K562 (cell line): ENCODE measurements at regions not wholly inside any gene's neighbourhood (a gene's known extent, or its start where the extent isn't known, plus 50 kb on each side); places are given as distances from the start of the nearest gene placed in this dataset.

Source experiments
- EZH2 ChIP-seq: IDR thresholded peaks from 2 replicates; pipeline ENCODE4 v1.6.1; 2012; ENCODE audit warnings: low read depth, mild to moderate bottlenecking, inconsistent platforms, low read length, borderline replicate concordance
- FUS ChIP-seq: fragments of 200-400 bp; formaldehyde crosslinking; optimal IDR thresholded peaks from 2 replicates; pipeline ENCODE3; 2017; ENCODE audit warnings: low read depth, low read length
- HNRNPK ChIP-seq: fragments of 200-400 bp; formaldehyde crosslinking; IDR thresholded peaks from one replicate; pipeline ENCODE4 v1.6.1; 2018; ENCODE audit warnings: mild to moderate bottlenecking, low read depth, low read length; ENCODE audit not compliant: poor library complexity, severe bottlenecking
- ZNF253 ChIP-seq: fragments of 250-450 bp; sonication (Bioruptor Pico); conservative IDR thresholded peaks from 2 replicates; pipeline ENCODE4 v1.6.1; 2021; ENCODE audit warnings: mild to moderate bottlenecking
- TF ChIP-seq, protein P1 (sequence below): fragments of 450-650 bp; IDR thresholded peaks from 2 replicates; pipeline ENCODE4 v1.6.1; 2016; ENCODE audit warnings: low read depth

DNA sequence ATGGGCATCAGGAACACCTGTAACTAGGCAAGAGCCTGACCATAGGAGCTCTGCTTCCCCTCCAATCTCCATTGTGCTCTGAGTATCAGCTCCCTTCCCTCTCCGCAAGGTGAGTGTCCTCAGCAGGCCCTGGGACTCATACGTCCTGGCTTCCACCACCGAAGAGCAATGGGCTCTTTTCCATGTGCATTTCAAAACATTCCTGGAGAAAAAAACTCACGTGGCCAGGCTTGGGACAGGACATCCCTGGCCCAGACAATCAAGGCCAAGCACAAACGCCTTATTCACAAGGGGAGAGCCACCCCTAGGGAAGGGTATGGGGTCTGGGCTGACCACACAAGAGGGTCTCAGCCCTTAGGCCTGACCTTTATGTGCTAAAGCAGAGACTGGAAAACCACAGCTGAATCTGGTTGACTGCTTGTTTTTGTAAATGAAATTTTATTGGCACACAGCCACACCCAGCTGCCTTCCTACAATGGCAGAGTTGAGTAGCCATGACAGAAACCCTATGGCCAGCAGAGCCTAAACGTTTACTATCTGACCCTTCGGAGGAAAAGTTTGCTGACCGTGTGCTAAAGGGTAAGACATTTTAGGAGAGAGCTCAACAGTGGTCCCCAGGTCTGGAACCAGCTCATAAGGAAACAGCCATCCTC, 175.7 kb upstream of the ARL4C start (continued):
- no peak for TF ChIP-seq EZH2
- no peak for TF ChIP-seq HNRNPK
- TF ChIP-seq, protein P1, sequence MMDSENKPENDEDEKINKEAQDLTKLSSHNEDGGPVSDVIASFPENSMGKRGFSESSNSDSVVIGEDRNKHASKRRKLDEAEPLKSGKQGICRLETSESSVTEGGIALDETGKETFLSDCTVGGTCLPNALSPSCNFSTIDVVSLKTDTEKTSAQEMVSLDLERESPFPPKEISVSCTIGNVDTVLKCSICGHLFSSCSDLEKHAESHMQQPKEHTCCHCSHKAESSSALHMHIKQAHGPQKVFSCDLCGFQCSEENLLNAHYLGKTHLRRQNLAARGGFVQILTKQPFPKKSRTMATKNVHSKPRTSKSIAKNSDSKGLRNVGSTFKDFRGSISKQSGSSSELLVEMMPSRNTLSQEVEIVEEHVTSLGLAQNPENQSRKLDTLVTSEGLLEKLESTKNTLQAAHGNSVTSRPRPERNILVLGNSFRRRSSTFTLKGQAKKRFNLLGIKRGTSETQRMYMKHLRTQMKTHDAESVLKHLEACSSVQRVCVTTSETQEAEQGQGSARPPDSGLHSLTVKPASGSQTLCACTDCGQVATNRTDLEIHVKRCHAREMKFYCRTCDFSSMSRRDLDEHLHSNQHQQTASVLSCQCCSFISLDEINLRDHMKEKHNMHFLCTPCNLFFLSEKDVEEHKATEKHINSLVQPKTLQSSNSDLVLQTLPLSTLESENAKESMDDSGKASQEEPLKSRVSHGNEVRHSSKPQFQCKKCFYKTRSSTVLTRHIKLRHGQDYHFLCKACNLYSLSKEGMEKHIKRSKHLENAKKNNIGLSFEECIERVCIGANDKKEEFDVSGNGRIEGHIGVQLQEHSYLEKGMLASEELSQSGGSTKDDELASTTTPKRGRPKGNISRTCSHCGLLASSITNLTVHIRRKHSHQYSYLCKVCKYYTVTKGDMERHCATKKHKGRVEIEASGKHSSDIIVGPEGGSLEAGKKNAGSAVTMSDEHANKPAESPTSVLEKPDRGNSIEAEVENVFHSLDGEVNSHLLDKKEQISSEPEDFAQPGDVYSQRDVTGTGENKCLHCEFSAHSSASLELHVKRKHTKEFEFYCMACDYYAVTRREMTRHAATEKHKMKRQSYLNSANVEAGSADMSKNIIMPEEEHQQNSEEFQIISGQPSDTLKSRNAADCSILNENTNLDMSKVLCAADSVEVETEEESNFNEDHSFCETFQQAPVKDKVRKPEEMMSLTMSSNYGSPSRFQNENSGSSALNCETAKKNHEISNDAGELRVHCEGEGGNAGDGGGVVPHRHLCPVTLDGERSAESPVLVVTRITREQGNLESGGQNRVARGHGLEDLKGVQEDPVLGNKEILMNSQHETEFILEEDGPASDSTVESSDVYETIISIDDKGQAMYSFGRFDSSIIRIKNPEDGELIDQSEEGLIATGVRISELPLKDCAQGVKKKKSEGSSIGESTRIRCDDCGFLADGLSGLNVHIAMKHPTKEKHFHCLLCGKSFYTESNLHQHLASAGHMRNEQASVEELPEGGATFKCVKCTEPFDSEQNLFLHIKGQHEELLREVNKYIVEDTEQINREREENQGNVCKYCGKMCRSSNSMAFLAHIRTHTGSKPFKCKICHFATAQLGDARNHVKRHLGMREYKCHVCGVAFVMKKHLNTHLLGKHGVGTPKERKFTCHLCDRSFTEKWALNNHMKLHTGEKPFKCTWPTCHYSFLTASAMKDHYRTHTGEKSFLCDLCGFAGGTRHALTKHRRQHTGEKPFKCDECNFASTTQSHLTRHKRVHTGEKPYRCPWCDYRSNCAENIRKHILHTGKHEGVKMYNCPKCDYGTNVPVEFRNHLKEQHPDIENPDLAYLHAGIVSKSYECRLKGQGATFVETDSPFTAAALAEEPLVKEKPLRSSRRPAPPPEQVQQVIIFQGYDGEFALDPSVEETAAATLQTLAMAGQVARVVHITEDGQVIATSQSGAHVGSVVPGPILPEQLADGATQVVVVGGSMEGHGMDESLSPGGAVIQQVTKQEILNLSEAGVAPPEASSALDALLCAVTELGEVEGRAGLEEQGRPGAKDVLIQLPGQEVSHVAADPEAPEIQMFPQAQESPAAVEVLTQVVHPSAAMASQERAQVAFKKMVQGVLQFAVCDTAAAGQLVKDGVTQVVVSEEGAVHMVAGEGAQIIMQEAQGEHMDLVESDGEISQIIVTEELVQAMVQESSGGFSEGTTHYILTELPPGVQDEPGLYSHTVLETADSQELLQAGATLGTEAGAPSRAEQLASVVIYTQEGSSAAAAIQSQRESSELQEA = no peak
- TF ChIP-seq ZNF253 (CRISPR knock-in tag) = no peak
- TF ChIP-seq FUS = no peak
